Ishikawa (cell line): ENCODE measurements at regions not wholly inside any gene's neighbourhood (a gene's known extent, or its start where the extent isn't known, plus 50 kb on each side); places are given as distances from the start of the nearest gene placed in this dataset.

Experiments used
- CEBPB ChIP-seq: IDR thresholded peaks from 2 replicates; pipeline ENCODE4 v1.6.1; 2012
- CREB1 ChIP-seq: IDR thresholded peaks from 2 replicates; pipeline ENCODE4 v1.6.1; 2012; ENCODE audit warnings: low read depth
- EGR1 ChIP-seq: IDR thresholded peaks from 2 replicates; pipeline ENCODE4 v1.6.1; 2012
- EP300 ChIP-seq: IDR thresholded peaks from 2 replicates; pipeline ENCODE4 v1.6.1; 2012; ENCODE audit warnings: borderline replicate concordance
- FOXM1 ChIP-seq: IDR thresholded peaks from 2 replicates; pipeline ENCODE4 v1.6.1; 2012; ENCODE audit warnings: low read depth, borderline replicate concordance
- NFIC ChIP-seq: IDR thresholded peaks from 2 replicates; pipeline ENCODE4 v1.6.1; 2012
- RAD21 ChIP-seq: IDR thresholded peaks from 2 replicates; pipeline ENCODE4 v1.6.1; 2012; ENCODE audit warnings: low read depth
- REST ChIP-seq: IDR thresholded peaks from 2 replicates; pipeline ENCODE4 v1.6.1; 2012; ENCODE audit warnings: low read depth, mild to moderate bottlenecking
- TAF1 ChIP-seq: IDR thresholded peaks from 2 replicates; pipeline ENCODE4 v1.6.1; 2012; ENCODE audit warnings: low read depth, mild to moderate bottlenecking
- TCF12 ChIP-seq: IDR thresholded peaks from 2 replicates; pipeline ENCODE4 v1.6.1; 2012; ENCODE audit warnings: low read depth
- TEAD4 ChIP-seq: IDR thresholded peaks from 2 replicates; pipeline ENCODE4 v1.6.1; 2012
- USF1 ChIP-seq: IDR thresholded peaks from 2 replicates; pipeline ENCODE4 v1.6.1; 2012
- YY1 ChIP-seq: IDR thresholded peaks from 2 replicates; pipeline ENCODE4 v1.6.1; 2012; ENCODE audit warnings: low read depth
- ZBTB7A ChIP-seq: IDR thresholded peaks from 2 replicates; pipeline ENCODE4 v1.6.1; 2012; ENCODE audit warnings: low read depth
- TF ChIP-seq, protein P1 (sequence below): IDR thresholded peaks from 2 replicates; pipeline ENCODE4 v1.6.1; 2012

- TF ChIP-seq EGR1 = no peak
- TF ChIP-seq NFIC = no peak
- TF ChIP-seq, protein P1, sequence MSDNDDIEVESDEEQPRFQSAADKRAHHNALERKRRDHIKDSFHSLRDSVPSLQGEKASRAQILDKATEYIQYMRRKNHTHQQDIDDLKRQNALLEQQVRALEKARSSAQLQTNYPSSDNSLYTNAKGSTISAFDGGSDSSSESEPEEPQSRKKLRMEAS = no peak
- TF ChIP-seq EP300 = no peak
- no peak for TF ChIP-seq CEBPB
- TF ChIP-seq FOXM1 = no peak
- TF ChIP-seq YY1 = no peak
- no peak for TF ChIP-seq TCF12
- TF ChIP-seq REST = no peak
- TF ChIP-seq USF1 = no peak
- no peak for TF ChIP-seq ZBTB7A
- TF ChIP-seq RAD21 = no peak
- TF ChIP-seq TEAD4 = no peak
- TF ChIP-seq CREB1 = no peak
- no peak for TF ChIP-seq TAF1
These were observed 1508.3 kb downstream of the RAPGEF2 start for GRCh38 chr4:160611181-160611580.

DNA sequence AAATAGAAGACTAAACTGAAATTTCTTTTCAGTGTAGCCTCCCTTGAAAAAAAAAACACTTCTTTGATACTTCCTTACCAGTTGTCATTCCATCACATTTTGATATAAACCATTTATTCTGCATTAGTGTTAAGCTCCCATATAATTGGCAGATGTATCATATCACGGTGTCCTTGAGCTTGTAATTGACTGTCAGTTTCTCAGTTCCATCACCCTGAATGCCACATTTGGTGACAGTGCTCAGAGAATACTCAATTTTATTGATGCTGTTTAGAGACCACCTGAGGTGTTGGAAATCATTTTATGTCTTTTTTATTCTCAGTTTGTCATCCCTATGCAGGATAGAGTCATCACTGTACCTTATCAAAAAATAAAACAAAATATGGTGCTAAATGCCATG, 1528.2 kb downstream of the RAPGEF2 start:
- TF ChIP-seq USF1 (no peak), YY1 (no peak), EP300 (no peak), TEAD4 (no peak), EGR1 (no peak), RAD21 (no peak), CEBPB (no peak)

- TF ChIP-seq TCF12 (no peak), YY1 (no peak), RAD21 (no peak), EGR1 (no peak), USF1 (no peak), TEAD4 (no peak), EP300 (no peak), FOXM1 (no peak), ZBTB7A (no peak), REST (no peak), CREB1 (no peak), TAF1 (no peak), NFIC (no peak), CEBPB (no peak)
- TF ChIP-seq, protein P1 = no peak
These were observed 1511.0 kb downstream of the FSTL5 start for GRCh38 chr4:160652790-160653189.

- TF ChIP-seq USF1 (no peak), CEBPB (0 out of 2 replicates have a peak, but pooled peaks have one; percentile 12)
These were observed 1488.2 kb downstream of the FSTL5 start for GRCh38 chr4:160675550-160675949.

DNA sequence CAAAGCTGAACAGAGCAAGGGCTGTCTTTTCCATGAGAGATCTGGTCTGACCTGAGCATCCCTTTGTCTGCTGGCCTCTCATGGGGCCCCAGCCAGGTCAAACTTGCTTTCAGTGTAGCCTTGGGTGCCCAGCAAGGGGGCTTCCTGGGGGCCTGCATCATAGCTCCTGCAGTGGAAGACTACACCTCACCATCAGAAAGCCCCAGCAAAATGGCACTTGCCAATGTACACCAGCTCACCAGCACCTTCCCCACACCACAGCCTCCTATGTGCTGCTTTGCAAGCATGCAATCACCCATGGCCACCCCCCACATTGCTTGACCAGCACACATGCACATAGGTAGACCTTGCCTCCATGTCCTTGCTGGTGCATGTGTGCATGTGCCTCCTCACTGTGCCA, 1478.1 kb downstream of the FSTL5 start:
- TF ChIP-seq YY1 (no peak), CREB1 (no peak), CEBPB (no peak), EGR1 (no peak), RAD21 (no peak)
- TF ChIP-seq, protein P1 = no peak
